Heart left ventricle (tissue), 4 donors: ENCODE measurements at regions not wholly inside any gene's neighbourhood (a gene's known extent, or its start where the extent isn't known, plus 50 kb on each side); places are given as distances from the start of the nearest gene placed in this dataset.

Experiments used
- microRNA counts, 2 donors: library from miRNA; unstranded; fragments of <30 nt; microRNA quantifications; one replicate each; lab custom pipeline; 2016
- microRNA-seq, 4 donors: library from miRNA; unstranded; fragments of <30 nt; microRNA quantifications; one replicate each; pipeline versions ENCODE4 to v1.2.0, GENCODE V29; 2017 to 2020
- donor health status: DM: no; HTN: yes; CAD: no.
- donor health status: DM: yes; HTN: yes; CAD: no.

MicroRNAs encoded in the stretch of these regions (microRNA counts, 767-probe panel; counts per million panel counts)
- 3,977 to 4,277 counts per million in 2 donors for microRNA hsa-miR-30a-5p (lab: Ali Mortazavi, UCI)

Small RNAs in the stretch of these regions (microRNA-seq; reads per million reads assigned to microRNA genes)
- gene MIR30A (9,563 to 17,881 (median 13,876) reads per million in 4 donors), gene MIR30C2 (76.9 to 214 (median 114) reads per million in 4 donors)
